ENCODE measurements at regions not wholly inside any gene's neighbourhood (a gene's known extent, or its start where the extent isn't known, plus 50 kb on each side); places are given as distances from the start of the nearest gene placed in this dataset.

GRCh38 chr4:131081069-131081468, 1985.1 kb downstream of the C4orf33 start:
- TF ChIP-seq CTCF (conservative IDR thresholded peaks at IDR 0.05; ENCODE audit: low read depth, low read length) (no peak), RAD21 (IDR thresholded peaks at IDR 0.05; ENCODE audit: low read length) (no peak), POLR2A (IDR thresholded peaks at IDR 0.05; ENCODE audit: low read depth, low read length) (no peak), RCOR1 (IDR thresholded peaks at IDR 0.05; ENCODE audit: insufficient replicate concordance, low read length) (no peak), MXI1 (IDR thresholded peaks at IDR 0.05; ENCODE audit: borderline replicate concordance, low read depth, low read length) (no peak), MAZ (IDR thresholded peaks at IDR 0.05; ENCODE audit: borderline replicate concordance, low read depth, low read length) (no peak), ELK1 (IDR thresholded peaks at IDR 0.05; ENCODE audit: borderline replicate concordance, low read depth, low read length) (no peak), MAFK (IDR thresholded peaks at IDR 0.05; ENCODE audit: low read depth, low read length) (no peak), CHD1 (IDR thresholded peaks at IDR 0.05; ENCODE audit: low read depth, low read length) (no peak), FOS (IDR thresholded peaks at IDR 0.05; ENCODE audit: low read depth, low read length) (no peak)

All from IMR-90 (cell line).